Stimulated activated CD4-positive, alpha-beta T cell treated with anti-CD3 and anti-CD28 coated beads, TNF-alpha, amount 100 ng/mL, for 48 hours (primary cell): ENCODE measurements at regions not wholly inside any gene's neighbourhood (a gene's known extent, or its start where the extent isn't known, plus 50 kb on each side); places are given as distances from the start of the nearest gene placed in this dataset.
"Not testable (repeated sequence)": the region's sequence is repeated elsewhere in the genome, so short reads cannot be mapped to it uniquely, and the experiment has no call there.

ENCODE experiments used
- DNase-seq, 3 donors: peaks; one replicate each; pipeline ENCODE4 v3.0.0-alpha.2; 2020; ENCODE audit warnings: low read depth in 3 of 3

DNA sequence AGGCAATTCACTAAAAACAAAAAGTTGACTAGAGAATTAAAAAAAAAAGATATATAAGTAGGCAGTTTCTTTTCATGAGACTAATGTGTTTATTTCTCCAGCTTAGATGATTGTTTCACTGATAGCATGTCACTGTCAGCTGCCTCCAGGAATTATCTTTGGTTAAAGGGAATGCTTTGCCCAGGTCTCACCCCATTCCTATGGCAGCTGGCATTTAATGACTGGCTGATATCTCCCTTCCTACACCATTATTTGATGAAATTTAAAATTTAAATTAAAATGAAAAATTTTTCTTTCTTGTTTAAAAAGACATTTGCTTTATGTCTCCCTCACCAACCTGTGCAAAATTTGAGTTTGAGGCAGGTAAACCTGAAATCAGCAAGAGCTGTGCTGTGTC, 214.5 kb upstream of the PRSS1 start:
- no peak for DNase-seq

- no peak for DNase-seq
Observed at GRCh38 chr7:142533920-142534319, 215.4 kb upstream of the PRSS1 start.

DNA sequence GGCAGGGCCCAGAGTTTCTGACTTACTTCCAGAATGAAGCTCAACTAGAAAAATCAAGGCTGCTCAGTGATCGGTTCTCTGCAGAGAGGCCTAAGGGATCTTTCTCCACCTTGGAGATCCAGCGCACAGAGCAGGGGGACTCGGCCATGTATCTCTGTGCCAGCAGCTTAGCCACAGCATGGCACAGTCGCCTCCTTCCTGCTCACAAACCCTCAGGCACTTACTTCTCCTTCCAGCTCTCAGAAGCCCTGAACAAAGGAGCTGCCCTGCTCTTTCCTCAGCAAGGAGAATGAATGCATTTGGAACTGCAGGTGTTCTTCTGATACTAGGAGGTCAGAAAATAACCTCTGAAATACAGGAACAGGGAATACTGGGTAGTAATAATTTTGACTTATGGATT, 219.7 kb upstream of the PRSS1 start:
- no peak for DNase-seq

- no peak for DNase-seq
Observed at GRCh38 chr7:142528608-142529408, 220.5 kb upstream of the PRSS1 start.

DNA sequence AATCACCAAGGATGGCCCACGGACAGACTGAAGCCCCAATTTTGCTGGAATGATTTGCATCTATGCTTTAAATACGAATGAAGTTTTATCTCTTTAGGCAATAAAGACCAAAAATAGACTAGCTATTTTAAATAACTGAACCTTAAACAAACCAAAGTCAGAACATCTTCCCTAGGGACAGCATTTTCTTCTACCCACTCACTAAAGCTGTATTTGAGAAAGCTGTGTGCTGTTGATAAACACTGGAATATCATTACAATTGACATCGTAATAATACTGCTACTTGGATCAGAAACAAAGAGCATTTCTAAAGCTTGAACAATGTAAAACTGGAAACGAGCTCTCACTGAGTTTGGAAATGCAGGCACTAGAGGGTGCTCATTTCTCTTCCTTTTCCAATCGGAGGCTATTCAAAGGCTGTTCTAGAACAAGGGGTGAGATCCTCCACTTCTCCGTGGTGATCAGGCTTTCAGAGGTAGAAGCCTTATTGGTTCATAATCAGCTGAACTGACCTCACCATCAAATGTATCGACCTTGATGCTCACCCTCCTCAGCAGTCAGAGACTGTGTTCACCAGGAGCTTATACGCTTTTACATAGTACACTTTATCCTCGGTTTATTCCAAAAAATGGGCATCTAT, 225.3 kb upstream of the PRSS1 start:
- no peak for DNase-seq

- no peak for DNase-seq
Observed at GRCh38 chr7:142522735-142523134, 226.5 kb upstream of the PRSS1 start.

DNA sequence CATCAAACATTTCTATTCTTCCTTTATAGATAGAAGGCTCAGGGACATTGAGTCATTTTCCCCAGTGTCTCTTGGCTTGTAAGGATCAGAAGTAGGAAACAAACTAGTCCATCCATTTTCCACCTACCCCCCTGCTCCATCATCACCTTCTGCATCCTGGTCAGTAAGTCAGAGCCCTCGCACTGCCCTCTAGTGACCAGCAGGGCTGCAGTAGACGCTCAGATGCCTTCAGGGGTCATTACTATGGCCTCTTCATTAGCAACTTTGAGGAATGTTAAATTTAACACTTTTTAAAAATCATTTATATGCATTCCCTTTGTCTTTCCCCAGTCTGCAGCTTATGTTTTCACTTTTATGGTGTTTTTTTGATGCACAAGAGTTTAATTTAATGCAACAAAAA, 228.4 kb upstream of the PRSS1 start:
- DNase-seq, result not testable (repeated sequence)

DNA sequence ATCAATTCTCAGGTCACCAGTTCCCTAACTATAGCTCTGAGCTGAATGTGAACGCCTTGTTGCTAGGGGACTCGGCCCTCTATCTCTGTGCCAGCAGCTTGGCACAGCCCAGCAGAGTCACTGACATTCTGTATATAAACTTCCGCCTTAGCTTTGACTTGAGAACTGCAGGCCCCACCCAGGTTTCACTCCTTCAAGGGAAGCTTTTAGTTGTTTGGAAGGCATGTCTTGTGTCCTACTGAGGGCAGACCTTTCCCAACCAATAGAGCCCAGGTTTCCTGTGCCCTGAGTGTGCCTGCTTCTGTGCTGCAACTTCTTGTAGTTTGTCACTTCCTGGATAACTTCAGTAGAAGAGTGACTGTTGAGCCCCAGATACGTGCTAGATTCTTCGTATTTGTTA, 228.8 kb upstream of the PRSS1 start:
- DNase-seq, result not testable (repeated sequence)

DNA sequence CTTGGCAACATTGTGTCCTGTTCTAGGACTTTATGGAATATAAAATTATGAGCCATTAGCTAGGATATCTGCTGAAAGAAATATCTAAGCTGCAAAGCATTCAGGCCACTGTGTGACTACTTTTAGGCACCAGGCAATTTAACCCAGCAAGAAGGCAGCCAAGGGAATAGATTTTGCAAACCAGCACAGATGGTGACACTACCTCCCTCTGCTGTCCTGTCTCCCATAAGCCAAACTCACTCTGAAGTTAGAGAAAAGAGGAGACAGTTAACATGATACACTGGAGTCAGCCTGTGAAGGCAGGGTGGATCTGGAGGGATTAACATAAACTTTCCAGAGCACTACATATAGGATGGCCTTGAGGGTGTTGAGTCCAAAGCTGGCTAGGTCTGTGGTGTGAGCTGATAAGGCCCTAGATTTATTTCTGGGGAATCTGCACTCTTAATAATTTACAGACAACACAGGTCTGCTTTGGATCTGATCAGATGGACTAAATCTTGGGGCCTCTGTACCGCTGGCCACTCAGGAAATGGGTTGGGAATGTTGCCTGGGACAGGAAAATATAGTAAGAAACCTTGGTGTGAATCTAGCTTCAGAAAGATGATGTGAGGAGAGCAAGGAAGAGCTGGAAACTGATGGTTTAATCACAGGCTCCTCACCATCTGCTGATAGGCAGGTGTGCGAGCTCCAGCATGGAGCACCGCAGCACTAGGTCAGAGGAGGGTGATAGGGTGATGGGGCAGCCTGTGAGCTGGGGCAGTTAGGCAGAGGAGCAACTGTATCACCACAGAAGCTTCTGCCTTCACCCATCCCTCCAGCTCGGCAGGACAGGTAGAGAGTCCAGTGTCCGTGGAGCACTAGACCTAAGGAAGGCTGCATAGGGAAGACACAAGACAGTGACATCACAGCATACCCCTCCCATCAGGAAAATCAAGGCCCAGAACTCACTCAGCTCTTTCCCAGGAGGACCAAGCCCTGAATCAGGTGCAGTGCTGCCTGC, 229.9 kb upstream of the PRSS1 start:
- DNase-seq, result no peak

DNA sequence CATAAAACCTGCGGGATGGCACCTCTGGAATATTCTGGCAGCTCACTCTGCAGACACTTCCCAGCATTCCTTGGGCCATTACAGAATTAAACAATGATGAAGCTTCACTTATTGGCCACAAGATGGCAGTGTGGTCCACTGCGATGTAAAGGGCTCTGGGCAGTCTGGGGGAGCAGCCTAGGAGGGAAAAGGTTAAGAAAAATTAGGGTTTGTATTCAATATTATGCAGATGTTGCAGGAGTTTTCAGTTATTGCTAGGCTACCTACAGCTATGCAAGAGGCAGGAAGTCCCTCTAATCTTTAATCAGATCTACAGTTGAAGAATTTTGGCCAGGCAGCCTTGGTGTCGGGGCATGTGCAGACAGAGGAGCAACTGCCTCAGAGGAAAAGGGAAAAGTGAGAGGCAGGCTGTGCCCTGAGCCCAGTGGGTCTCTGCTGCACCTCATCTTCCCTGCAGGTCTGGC, 233.2 kb upstream of the PRSS1 start:
- DNase-seq, result no peak

- not testable (repeated sequence) for DNase-seq
Observed at GRCh38 chr7:142514716-142515115, 234.6 kb upstream of the PRSS1 start.

DNA sequence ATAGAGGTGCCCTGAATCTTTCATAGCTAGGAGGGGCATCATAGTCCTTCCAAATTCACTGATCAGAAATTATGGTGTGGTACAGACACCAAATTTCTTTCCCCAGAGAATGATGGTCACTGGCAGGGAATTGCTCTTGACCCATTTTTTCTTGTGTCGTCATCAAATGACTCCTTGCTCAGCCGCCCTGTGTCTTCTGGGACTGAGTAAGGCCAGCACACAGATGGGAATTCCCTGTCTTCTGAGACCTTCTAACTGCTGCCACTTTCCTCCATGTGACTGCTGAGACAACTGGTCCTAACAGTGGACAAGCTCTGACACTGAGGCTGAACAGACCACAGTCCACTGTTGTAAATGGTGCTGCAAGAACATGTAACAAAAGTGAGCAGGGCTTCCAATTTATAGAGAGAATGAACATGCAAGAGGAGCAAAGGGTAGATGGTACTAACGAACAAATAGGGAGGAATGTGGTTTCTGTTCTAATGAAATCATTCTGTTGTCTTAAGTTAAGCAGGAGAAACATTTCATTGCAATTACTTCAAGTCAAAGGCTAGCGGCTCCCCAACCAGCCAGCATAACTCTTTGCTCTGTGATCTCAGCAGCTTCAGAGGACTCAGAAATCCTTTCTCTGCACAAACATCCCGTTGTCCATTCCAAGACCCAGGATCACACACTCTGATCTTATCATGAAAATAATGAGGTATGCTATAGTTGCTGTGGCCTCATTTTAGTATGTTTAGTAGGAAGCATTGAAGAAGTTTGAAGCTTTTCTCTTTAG, 235.9 kb upstream of the PRSS1 start:
- DNase-seq, result no peak

GRCh38 chr7:142511801-142512200, 237.5 kb upstream of the PRSS1 start:
- no peak for DNase-seq

GRCh38 chr7:142511374-142511773, 237.9 kb upstream of the PRSS1 start:
- DNase-seq, result no peak

- not testable (repeated sequence) for DNase-seq
Observed at GRCh38 chr7:142509235-142509634, 240.0 kb upstream of the PRSS1 start.

DNA sequence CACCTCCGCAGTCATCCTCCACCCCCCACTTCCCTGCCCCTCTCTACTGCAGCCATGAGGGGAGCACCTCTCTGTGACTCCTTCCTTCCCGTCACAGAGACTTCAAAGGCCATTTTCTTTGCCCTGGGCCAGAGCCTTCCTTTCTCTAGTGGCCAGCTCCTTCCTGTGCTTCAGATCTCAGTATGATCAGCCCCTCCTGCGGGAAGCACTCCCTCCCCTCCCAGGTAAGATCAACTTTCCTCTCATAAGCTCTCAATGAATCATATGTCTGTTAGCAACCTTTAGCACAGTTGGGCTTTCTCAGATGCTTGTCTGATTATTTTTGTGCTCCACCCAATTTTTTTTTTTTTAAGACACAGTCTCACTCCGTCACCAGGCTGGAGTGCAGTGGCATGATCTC, 241.0 kb upstream of the PRSS1 start:
- no peak for DNase-seq

- no peak for DNase-seq
Observed at GRCh38 chr7:142507799-142508198, 241.5 kb upstream of the PRSS1 start.

DNA sequence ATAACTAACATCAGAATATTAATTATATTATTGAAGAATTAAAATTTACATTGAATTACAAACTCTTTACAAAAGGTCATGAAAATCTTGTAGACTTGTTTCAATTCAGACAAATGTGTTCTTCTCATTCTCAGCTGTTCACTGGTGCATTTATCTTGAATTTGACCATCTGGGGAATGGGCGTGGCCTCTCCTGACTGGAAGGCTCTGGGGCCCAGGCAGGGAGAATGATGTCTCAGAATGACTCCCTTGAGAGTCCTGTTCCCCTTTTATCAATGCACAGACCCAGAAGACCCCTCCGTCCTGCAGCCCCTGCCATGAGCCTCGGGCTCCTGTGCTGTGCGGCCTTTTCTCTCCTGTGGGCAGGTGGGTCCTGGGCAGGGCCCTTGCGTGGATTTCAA, 242.2 kb upstream of the PRSS1 start:
- not testable (repeated sequence) for DNase-seq

DNA sequence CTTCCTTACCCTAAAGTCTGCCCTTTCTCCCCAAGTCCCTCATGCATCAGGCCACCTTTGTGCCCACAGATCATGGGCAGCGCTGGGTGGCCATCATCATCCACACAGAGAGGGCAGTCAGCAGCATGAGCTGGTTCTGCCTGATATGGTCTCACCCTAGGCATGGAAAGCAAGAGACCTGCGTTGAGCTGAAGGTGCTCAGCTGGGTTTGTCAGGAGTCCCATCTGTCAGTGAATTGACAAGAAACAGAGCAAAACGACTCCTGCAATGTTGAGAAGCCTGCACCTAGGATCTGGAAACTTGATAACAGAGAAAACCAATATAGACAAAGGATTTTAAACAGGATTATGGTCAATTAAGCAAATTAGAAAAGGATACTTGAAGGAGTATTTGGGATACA, 242.7 kb upstream of the PRSS1 start:
- no peak for DNase-seq

GRCh38 chr7:142503949-142504348, 245.3 kb upstream of the PRSS1 start:
- DNase-seq, result not testable (repeated sequence)

GRCh38 chr7:142503036-142503435, 245.2 kb upstream of the PRSS58 start:
- no peak for DNase-seq
